Osteoblast (primary cell): ENCODE measurements at regions not wholly inside any gene's neighbourhood (a gene's known extent, or its start where the extent isn't known, plus 50 kb on each side); places are given as distances from the start of the nearest gene placed in this dataset.

Source experiments
- DNase-seq: peaks from one replicate; pipeline ENCODE4 v3.0.0; 2011; ENCODE audit warnings: low spot score, mixed read lengths; ENCODE audit not compliant: insufficient read length; ENCODE audit errors: missing footprints
- H2AFZ ChIP-seq: 2 replicates; pipeline ENCODE4 v1.6.0; 2011; ENCODE audit warnings: mild to moderate bottlenecking, low read length
- H3K27ac ChIP-seq: 2 replicates; pipeline ENCODE4 v1.5.1; 2011; ENCODE audit warnings: mild to moderate bottlenecking, low read depth, low read length, moderate library complexity
- H3K27me3 ChIP-seq: 2 replicates; pipeline ENCODE4 v1.6.0; 2012; ENCODE audit warnings: mild to moderate bottlenecking, control low read depth, inconsistent platforms, low read length, moderate library complexity; ENCODE audit not compliant: insufficient read depth
- H3K36me3 ChIP-seq: 2 replicates; pipeline ENCODE4 v1.5.1; 2011; ENCODE audit warnings: mild to moderate bottlenecking, low read length, control low read depth, moderate library complexity; ENCODE audit not compliant: insufficient read depth
- H3K4me1 ChIP-seq: 2 replicates; pipeline ENCODE4 v1.5.1; 2011; ENCODE audit warnings: mild to moderate bottlenecking, low read length, control low read depth, moderate library complexity; ENCODE audit not compliant: insufficient read depth
- H3K4me2 ChIP-seq: 2 replicates; pipeline ENCODE4 v1.6.0; 2011; ENCODE audit warnings: mild to moderate bottlenecking, low read length; ENCODE audit not compliant: insufficient read depth
- H3K4me3 ChIP-seq: fragments of 200-600 bp; sonication (generic); 3 replicates; pipeline ENCODE4 v1.5.1; 2012; ENCODE audit warnings: mild to moderate bottlenecking, low read length, inconsistent platforms; ENCODE audit not compliant: insufficient read depth
- H3K79me2 ChIP-seq: 2 replicates; pipeline ENCODE4 v1.6.0; 2012; ENCODE audit warnings: mild to moderate bottlenecking, low read length, control low read depth, inconsistent platforms; ENCODE audit not compliant: insufficient read depth
- H3K9me3 ChIP-seq: 2 replicates; pipeline ENCODE4 v1.5.1; 2011; ENCODE audit warnings: low read depth, low read length, control low read depth
- H4K20me1 ChIP-seq: 2 replicates; pipeline ENCODE4 v1.6.0; 2012; ENCODE audit warnings: mild to moderate bottlenecking, low read length, control low read depth; ENCODE audit not compliant: insufficient read depth
- CTCF ChIP-seq: IDR thresholded peaks from 2 replicates; pipeline ENCODE4 v1.5.1; 2011; ENCODE audit warnings: mild to moderate bottlenecking, low read depth, low read length, moderate library complexity; ENCODE audit errors: extremely low read depth

- H3K4me3 ChIP-seq = no peak overlapping the region
- H3K79me2 ChIP-seq = no peaks in the 10 kb centered on the region
- no peak overlapping the region for H3K27ac ChIP-seq
- no peak overlapping the region for H2AFZ ChIP-seq
- no peaks in the 10 kb centered on the region for H3K27me3 ChIP-seq
- H3K4me2 ChIP-seq = no peak overlapping the region
- H3K36me3 ChIP-seq = no peaks in the 10 kb centered on the region
- no peak for TF ChIP-seq CTCF
- no peaks in the 10 kb centered on the region for H4K20me1 ChIP-seq
- H3K4me1 ChIP-seq = no peaks in the 10 kb centered on the region
- H3K9me3 ChIP-seq = no peaks in the 10 kb centered on the region
- DNase-seq = no peak
Observed at GRCh38 chr9:88320748-88321415, 67.4 kb upstream of the SPIN1 start.

GRCh38 chr9:88319936-88320747 is 68.1 kb upstream of the SPIN1 start:
- no peak for DNase-seq
- Histone ChIP-seq H3K4me3 (no peak overlapping the region), H3K9me3 (no peaks in the 10 kb centered on the region), H3K4me2 (no peak overlapping the region), H3K27ac (no peak overlapping the region), H3K4me1 (no peaks in the 10 kb centered on the region), H3K27me3 (no peaks in the 10 kb centered on the region), H3K36me3 (no peaks in the 10 kb centered on the region), H3K79me2 (no peaks in the 10 kb centered on the region), H2AFZ (no peak overlapping the region), H4K20me1 (no peaks in the 10 kb centered on the region)
- no peak for TF ChIP-seq CTCF

- no peak overlapping the region for H3K4me3 ChIP-seq
- TF ChIP-seq CTCF = no peak
- DNase-seq = peak; percentile 64
- H3K9me3 ChIP-seq = no peaks in the 10 kb centered on the region
- H4K20me1 ChIP-seq = no peaks in the 10 kb centered on the region
- no peak overlapping the region for H3K4me2 ChIP-seq
- no peak overlapping the region for H3K27ac ChIP-seq
- no peaks in the 10 kb centered on the region for H3K27me3 ChIP-seq
- no peaks in the 10 kb centered on the region for H3K79me2 ChIP-seq
- no peaks in the 10 kb centered on the region for H3K4me1 ChIP-seq
- no peaks in the 10 kb centered on the region for H3K36me3 ChIP-seq
- no peak overlapping the region for H2AFZ ChIP-seq
Observed at GRCh38 chr9:88313364-88314220, 74.7 kb upstream of the SPIN1 start.
